ENCODE measurements at regions not wholly inside any gene's neighbourhood (a gene's known extent, or its start where the extent isn't known, plus 50 kb on each side); places are given as distances from the start of the nearest gene placed in this dataset.

DNA sequence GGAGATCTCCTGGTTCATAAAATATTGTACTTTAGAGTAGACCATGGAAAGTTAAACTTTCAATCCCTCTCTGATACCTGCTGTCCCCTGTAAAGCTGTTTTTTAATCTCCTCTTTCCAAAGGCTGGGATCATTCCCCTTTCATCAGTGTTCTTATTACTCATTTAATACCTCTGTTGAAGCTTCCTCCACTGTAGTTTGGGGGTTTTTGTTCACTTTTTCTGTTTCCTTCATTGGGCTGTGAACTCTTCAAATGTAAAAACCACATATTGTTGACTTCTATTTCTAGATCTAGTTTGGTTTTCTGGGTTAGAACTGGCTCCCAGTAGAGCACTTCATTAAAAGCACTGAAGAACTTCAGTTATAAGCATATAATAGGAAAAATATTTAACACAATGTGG lies 598.1 kb downstream of the RNF144A start:
- H3K27ac Mint-ChIP-seq, result no peak overlapping the region
- H3K9ac ChIP-seq (ENCODE audit: extremely low read depth, insufficient read length, low read length), result no peak overlapping the region
- H3K56ac ChIP-seq (ENCODE audit: insufficient read length, low read depth, low read length), result no peak overlapping the region
- no peak overlapping the region for H3K4me3 Mint-ChIP-seq
- H3K36me3 Mint-ChIP-seq (ENCODE audit: insufficient read depth in 1 of 3, low read depth in 3 of 3), result no peaks in the 10 kb centered on the region; a peak in 1 of 7 replicates
- no peak overlapping the region for H3K18ac ChIP-seq (ENCODE audit: insufficient read length, low read depth, low read length)
- peaks cover 0 to 3% of the 10 kb centered on the region in 2 experiments; a peak in 2 of 4 replicates for H3K4me1 Mint-ChIP-seq
- no peaks in the 10 kb centered on the region for H3K9me3 ChIP-seq (ENCODE audit: control insufficient read depth, low read depth, low read length)
- H2BK120ac ChIP-seq (ENCODE audit: low read depth, low read length, poor library complexity, severe bottlenecking), result no peak overlapping the region
- H3K4ac ChIP-seq (ENCODE audit: low read depth, low read length), result no peak overlapping the region
- no peak overlapping the region for H2BK20ac ChIP-seq (ENCODE audit: low read depth, low read length, poor library complexity, severe bottlenecking)
- H3T11ph ChIP-seq (ENCODE audit: low read length), result no peak overlapping the region
- H3K4me1 ChIP-seq (ENCODE audit: insufficient read depth, low read length), result 0 out of 2 replicates have a peak, but pooled peaks cover under 1% of the 10 kb centered on the region
- no peaks in the 10 kb centered on the region for H3K79me1 ChIP-seq (ENCODE audit: insufficient read depth, low read depth, low read length, poor library complexity, severe bottlenecking)
- no peak overlapping the region for H4K8ac ChIP-seq (replicated peaks; ENCODE audit: insufficient read length, low read depth, low read length)
- no peak overlapping the region for H3K14ac ChIP-seq (ENCODE audit: insufficient read depth, low read length)
- H2AK5ac ChIP-seq (ENCODE audit: insufficient read length, low read length), result no peak overlapping the region
- no peak overlapping the region for H2BK5ac ChIP-seq (ENCODE audit: insufficient read length, low read length)
- H2BK15ac ChIP-seq (ENCODE audit: low read depth, low read length), result no peak overlapping the region
- H3K23me2 ChIP-seq (ENCODE audit: insufficient read length, low read depth, low read length, poor library complexity, severe bottlenecking), result no peaks in the 10 kb centered on the region
- no peak overlapping the region for H4K91ac ChIP-seq (ENCODE audit: insufficient read length, low read depth, low read length)
- H3K23ac ChIP-seq (ENCODE audit: insufficient read length, low read depth, low read length), result no peak overlapping the region
- no peak overlapping the region for H3K4me2 ChIP-seq (ENCODE audit: insufficient read depth, insufficient read length, low read length)
- H2AFZ ChIP-seq (ENCODE audit: low read length), result no peak overlapping the region
- no peak for DNase-seq
- H2BK12ac ChIP-seq (ENCODE audit: insufficient read length, low read depth, low read length), result no peak overlapping the region
- H3K9me3 Mint-ChIP-seq, result peaks cover 0 to under 1% of the 10 kb centered on the region in 2 experiments; a peak in 1 of 5 replicates
- no peaks in the 10 kb centered on the region for H3K27me3 ChIP-seq (ENCODE audit: insufficient read depth, low read length)
- H3K79me2 ChIP-seq (ENCODE audit: insufficient read depth, low read length), result no peaks in the 10 kb centered on the region
- no peak overlapping the region for H4K5ac ChIP-seq (ENCODE audit: insufficient read length, low read depth, low read length)
- no peak overlapping the region for H3K27ac ChIP-seq (ENCODE audit: insufficient read length, low read depth, low read length)
- TF ChIP-seq, protein P1, sequence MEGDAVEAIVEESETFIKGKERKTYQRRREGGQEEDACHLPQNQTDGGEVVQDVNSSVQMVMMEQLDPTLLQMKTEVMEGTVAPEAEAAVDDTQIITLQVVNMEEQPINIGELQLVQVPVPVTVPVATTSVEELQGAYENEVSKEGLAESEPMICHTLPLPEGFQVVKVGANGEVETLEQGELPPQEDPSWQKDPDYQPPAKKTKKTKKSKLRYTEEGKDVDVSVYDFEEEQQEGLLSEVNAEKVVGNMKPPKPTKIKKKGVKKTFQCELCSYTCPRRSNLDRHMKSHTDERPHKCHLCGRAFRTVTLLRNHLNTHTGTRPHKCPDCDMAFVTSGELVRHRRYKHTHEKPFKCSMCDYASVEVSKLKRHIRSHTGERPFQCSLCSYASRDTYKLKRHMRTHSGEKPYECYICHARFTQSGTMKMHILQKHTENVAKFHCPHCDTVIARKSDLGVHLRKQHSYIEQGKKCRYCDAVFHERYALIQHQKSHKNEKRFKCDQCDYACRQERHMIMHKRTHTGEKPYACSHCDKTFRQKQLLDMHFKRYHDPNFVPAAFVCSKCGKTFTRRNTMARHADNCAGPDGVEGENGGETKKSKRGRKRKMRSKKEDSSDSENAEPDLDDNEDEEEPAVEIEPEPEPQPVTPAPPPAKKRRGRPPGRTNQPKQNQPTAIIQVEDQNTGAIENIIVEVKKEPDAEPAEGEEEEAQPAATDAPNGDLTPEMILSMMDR (conservative IDR thresholded peaks at IDR 0.05), result no peak
- no peaks in the 10 kb centered on the region for H3K27me3 Mint-ChIP-seq (ENCODE audit: low read depth)
- H4K20me1 ChIP-seq (ENCODE audit: control insufficient read depth, insufficient read depth, insufficient read length), result no peaks in the 10 kb centered on the region

Data from H9 (cell line).